ENCODE measurements at regions not wholly inside any gene's neighbourhood (a gene's known extent, or its start where the extent isn't known, plus 50 kb on each side); places are given as distances from the start of the nearest gene placed in this dataset.

DNA sequence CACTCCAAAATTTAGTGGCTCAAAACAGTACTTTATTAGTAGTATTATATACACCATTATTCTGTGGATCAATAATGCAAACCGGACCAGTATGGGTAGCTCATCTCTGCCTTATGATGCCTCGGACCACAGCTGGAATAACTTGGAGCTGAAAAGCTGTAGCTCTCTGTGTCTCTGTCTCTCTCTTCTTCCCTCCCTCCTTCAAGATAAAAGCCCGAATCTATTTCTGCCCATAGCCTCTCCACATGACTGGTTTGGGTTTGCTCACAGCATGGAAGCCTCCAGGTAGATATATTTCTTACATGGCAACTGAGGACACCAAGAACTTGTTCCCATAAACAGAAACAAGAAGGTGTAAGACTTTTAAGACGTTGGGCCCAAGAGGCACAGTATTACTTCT, 147.5 kb upstream of the TBCA start:
- TF ChIP-seq TAF1 (IDR thresholded peaks at IDR 0.05; ENCODE audit: borderline replicate concordance, insufficient read depth, low read length), result no peak
- no peak for TF ChIP-seq REST (IDR thresholded peaks at IDR 0.05; ENCODE audit: insufficient read depth in 1 of 2, low read depth in 2 of 2, low read length in 2 of 2)
- no peak for TF ChIP-seq SIN3A (IDR thresholded peaks at IDR 0.05; ENCODE audit: borderline replicate concordance, insufficient read depth, low read length)
- TF ChIP-seq POLR2AphosphoS5 (IDR thresholded peaks at IDR 0.05; ENCODE audit: low read depth, low read length), result no peak
